DND-41 (cell line): ENCODE measurements at regions not wholly inside any gene's neighbourhood (a gene's known extent, or its start where the extent isn't known, plus 50 kb on each side); places are given as distances from the start of the nearest gene placed in this dataset.

Experiments used
- ATAC-seq: fragments of 200-7000 bp; cut with Tn5 transposase; 3 replicates; pipeline ENCODE4 v1.9.1; 2021; ENCODE audit warnings: low read depth; ENCODE audit not compliant: insufficient read depth
- DNase-seq: peaks from one replicate; pipeline ENCODE4 v3.0.0-alpha.2; 2020
- H2AFZ ChIP-seq: 2 replicates; pipeline ENCODE4 v1.6.0; 2012; ENCODE audit warnings: low read depth, low read length
- H3K27ac ChIP-seq: 2 replicates; pipeline ENCODE4 v1.5.1; 2012; ENCODE audit warnings: low read length, inconsistent platforms
- H3K27me3 ChIP-seq: fragments of 200-600 bp; sonication (generic); 2 replicates; pipeline ENCODE4 v1.6.0; 2012; ENCODE audit warnings: low read length, mild to moderate bottlenecking, inconsistent platforms; ENCODE audit not compliant: insufficient read depth, poor library complexity
- H3K36me3 ChIP-seq: 2 replicates; pipeline ENCODE4 v1.5.1; 2012; ENCODE audit warnings: low read length, inconsistent platforms; ENCODE audit not compliant: insufficient read depth
- H3K4me1 ChIP-seq: 2 replicates; pipeline ENCODE4 v1.5.1; 2012; ENCODE audit warnings: mild to moderate bottlenecking, low read length; ENCODE audit not compliant: insufficient read depth
- H3K4me2 ChIP-seq: 2 replicates; pipeline ENCODE4 v1.6.0; 2012; ENCODE audit warnings: mild to moderate bottlenecking, moderate library complexity, low read length, inconsistent platforms; ENCODE audit not compliant: insufficient read depth
- H3K4me3 ChIP-seq, 2 experiments: fragments of 200-600 bp in 1 of 2; shearing (Covaris generic) in 1 of 2; 2 replicates each; pipeline ENCODE4 v1.5.1; 2012 to 2016; ENCODE audit warnings: inconsistent platforms in 2 of 2, low read length in 2 of 2, mild to moderate bottlenecking in 2 of 2, low read depth in 1 of 2, moderate library complexity in 1 of 2
- H3K79me2 ChIP-seq: 2 replicates; pipeline ENCODE4 v1.6.0; 2012; ENCODE audit warnings: low read length, inconsistent platforms; ENCODE audit not compliant: insufficient read depth
- H3K9ac ChIP-seq: 2 replicates; pipeline ENCODE4 v1.6.0; 2012; ENCODE audit warnings: low read depth, mild to moderate bottlenecking, inconsistent platforms, low read length, moderate library complexity
- H3K9me3 ChIP-seq: 2 replicates; pipeline ENCODE4 v1.5.1; 2012; ENCODE audit warnings: low read length, moderate library complexity, mild to moderate bottlenecking, inconsistent platforms; ENCODE audit not compliant: insufficient read depth, severe bottlenecking
- H4K20me1 ChIP-seq: 2 replicates; pipeline ENCODE4 v1.6.0; 2012; ENCODE audit warnings: low read length; ENCODE audit not compliant: insufficient read depth
- CTCF ChIP-seq: IDR thresholded peaks from 2 replicates; pipeline ENCODE4 v1.5.1; 2012; ENCODE audit warnings: borderline replicate concordance, low read length, moderate library complexity, mild to moderate bottlenecking; ENCODE audit not compliant: poor library complexity, severe bottlenecking; ENCODE audit errors: extremely low read depth
- EZH2 ChIP-seq: IDR thresholded peaks from 3 replicates; pipeline ENCODE4 v1.6.1; 2012; ENCODE audit warnings: borderline replicate concordance, low read depth, mild to moderate bottlenecking, moderate library complexity, low read length, inconsistent platforms; ENCODE audit not compliant: severe bottlenecking

- H3K4me2 ChIP-seq: peak overlapping the region; percentile 36; the same call in 1 of the 2 replicates
- peak; percentile 48 for DNase-seq
- TF ChIP-seq EZH2 (no peak), CTCF (no peak)
Measured at GRCh38 chr15:24054547-24055245, 367.6 kb upstream of the NDN start.

GRCh38 chr15:24067733-24068501 is 380.8 kb upstream of the NDN start:
- no peak for TF ChIP-seq CTCF
- no peak for TF ChIP-seq EZH2
- peaks cover 8% of the 10 kb centered on the region for H3K9me3 ChIP-seq
- H3K79me2 ChIP-seq: no peaks in the 10 kb centered on the region
- H4K20me1 ChIP-seq: no peaks in the 10 kb centered on the region
- H3K4me3 ChIP-seq: no peak overlapping the region
- H2AFZ ChIP-seq: no peak overlapping the region
- DNase-seq: no peak
- no peak overlapping the region for H3K9ac ChIP-seq
- H3K27ac ChIP-seq: no peak overlapping the region
- no peaks in the 10 kb centered on the region for H3K27me3 ChIP-seq
- H3K36me3 ChIP-seq: no peaks in the 10 kb centered on the region
- no peak for ATAC-seq
- H3K4me1 ChIP-seq: no peaks in the 10 kb centered on the region
- H3K4me2 ChIP-seq: no peak overlapping the region

More at GRCh38 chr15:24054547-24055245, 367.6 kb upstream of the NDN start:
- Histone ChIP-seq H3K9me3 (no peaks in the 10 kb centered on the region), H3K79me2 (no peaks in the 10 kb centered on the region), H4K20me1 (no peaks in the 10 kb centered on the region), H3K27me3 (no peaks in the 10 kb centered on the region), H3K4me3 (peak overlapping the region in 1 of 2 experiments; percentile 7; a peak in 1 of 4 replicates), H3K27ac (peak overlapping the region; percentile 33; the same call in 1 of the 2 replicates), H3K9ac (no peak overlapping the region), H3K4me1 (peaks cover 9% of the 10 kb centered on the region), H2AFZ (peak overlapping the region; percentile 34; the same call in 1 of the 2 replicates), H3K36me3 (no peaks in the 10 kb centered on the region)
- ATAC-seq: peak; percentile 66; the same call in 2 of the 3 replicates

GRCh38 chr15:24075420-24076089 is 388.4 kb upstream of the NDN start:
- H3K27me3 ChIP-seq: no peaks in the 10 kb centered on the region
- no peak for TF ChIP-seq EZH2
- TF ChIP-seq CTCF: no peak
- peaks cover 5% of the 10 kb centered on the region for H3K9me3 ChIP-seq
- no peaks in the 10 kb centered on the region for H3K4me1 ChIP-seq
- H2AFZ ChIP-seq: no peak overlapping the region
- H3K36me3 ChIP-seq: no peaks in the 10 kb centered on the region
- no peak overlapping the region for H3K4me2 ChIP-seq
- no peak overlapping the region for H3K9ac ChIP-seq
- DNase-seq (no peak), ATAC-seq (no peak)
- no peak overlapping the region for H3K27ac ChIP-seq
- no peaks in the 10 kb centered on the region for H3K79me2 ChIP-seq
- H4K20me1 ChIP-seq: no peaks in the 10 kb centered on the region
- H3K4me3 ChIP-seq: no peak overlapping the region
